GM12873 (cell line): ENCODE measurements at regions not wholly inside any gene's neighbourhood (a gene's known extent, or its start where the extent isn't known, plus 50 kb on each side); places are given as distances from the start of the nearest gene placed in this dataset.

Source experiments
- CTCF ChIP-seq: IDR thresholded peaks from 2 replicates; pipeline ENCODE4 v1.5.1; 2012; ENCODE audit warnings: low read depth, mild to moderate bottlenecking, moderate library complexity, low read length, control low read depth; ENCODE audit not compliant: insufficient read depth; ENCODE audit errors: missing control alignments

- no peak for TF ChIP-seq CTCF
Measured at GRCh38 chr1:234928642-234929041, 200.0 kb downstream of the TOMM20 start.

GRCh38 chr1:234927971-234928640 is 200.5 kb downstream of the TOMM20 start:
- no peak for TF ChIP-seq CTCF

- TF ChIP-seq CTCF, result no peak
Measured at GRCh38 chr1:234927312-234927970, 201.2 kb downstream of the TOMM20 start.

GRCh38 chr1:234926559-234927311 is 201.9 kb downstream of the TOMM20 start:
- TF ChIP-seq CTCF, result peak; percentile 13

- no peak for TF ChIP-seq CTCF
Measured at GRCh38 chr1:234926264-234926558, 202.4 kb downstream of the TOMM20 start.

- TF ChIP-seq CTCF, result no peak
Measured at GRCh38 chr1:234925440-234926263, 203.0 kb downstream of the TOMM20 start.
